Heart left ventricle (tissue), 13 donors: ENCODE measurements at regions not wholly inside any gene's neighbourhood (a gene's known extent, or its start where the extent isn't known, plus 50 kb on each side); places are given as distances from the start of the nearest gene placed in this dataset.

Source experiments
- CTCF ChIP-seq, 12 donors: fragments of 200-600 bp; sonication (generic) in 4 of 12; IDR thresholded peaks; one replicate each; pipeline versions ENCODE4 v1.5.0 to v1.8.0; 2018 to 2022; ENCODE audit warnings: antibody characterized with exemption in 12 of 12, mild to moderate bottlenecking in 5 of 12
- POLR2A ChIP-seq, 2 donors: fragments of 450-650 bp; IDR thresholded peaks; one replicate each; pipeline ENCODE4 v1.6.1; 2017; ENCODE audit warnings: antibody characterized with exemption in 2 of 2, mild to moderate bottlenecking in 2 of 2, moderate library complexity in 2 of 2
- donor health status: ischemic (EF 13 %, LVEDD 7.1; RV severe dilation, severe dysfunction).
- donor health status: DM: no; HTN: yes; CAD: no.
- donor health status: DM: no; HTN: no; CAD: no.
- donor health status: ischemic (EF 25% LVEDD 6.9; RV normal size, moderate dysfunction).
- donor health status: ischemic (EF 25% LVEDD 5.7; RV mildly dilated, moderate dysfunction).
- donor health status: ischemic (EF 35%, LVEDD 5.7; RV mildly dilated, moderate dysfunction).
- donor health status: nonischemic (EF 11% LVEDD 7.7; RV severe dilation, severe dysfunction).
- donor health status: DM: yes; HTN: yes; CAD: no.
- donor health status: PGD.
- donor health status: ischemic (EF 29% LVEDD 5.4; RV normal size, mild dysfunction).
- donor health status: nonischemic (EF 23%, LVEDD 6.1; RV moderate dilation, normal function).

DNA sequence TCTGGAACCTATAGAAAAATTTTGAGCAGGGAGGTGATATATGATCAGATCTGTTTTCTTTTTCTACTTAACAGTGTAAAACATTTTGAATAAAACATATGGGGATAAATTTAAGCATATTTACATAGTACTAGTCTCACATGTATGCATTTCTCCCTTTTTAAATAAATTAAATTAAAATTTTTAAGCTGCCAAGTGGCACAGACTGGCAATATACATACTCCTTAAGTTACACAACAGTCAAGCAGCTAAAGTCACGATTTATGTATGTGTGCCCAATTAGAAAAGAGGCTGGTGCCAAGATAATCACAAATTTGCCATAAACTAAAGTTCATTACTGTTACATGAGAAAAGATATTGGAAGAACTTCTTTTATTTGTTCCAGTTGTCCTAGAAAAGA lies 532.0 kb downstream of the RWDD3 start:
- TF ChIP-seq POLR2A (IDR thresholded peaks at IDR 0.05) (no peak), CTCF (IDR thresholded peaks at IDR 0.05) (no peak)
